OCI-LY3 (cell line): ENCODE measurements at regions not wholly inside any gene's neighbourhood (a gene's known extent, or its start where the extent isn't known, plus 50 kb on each side); places are given as distances from the start of the nearest gene placed in this dataset.

Experiments used
- H2AFZ ChIP-seq: fragments of 200-600, 300-600 bp; shearing (Covaris generic); 2 replicates; pipeline ENCODE4 v1.6.0; 2014; ENCODE audit warnings: antibody characterized with exemption, low read depth, low read length
- H3K27ac ChIP-seq: fragments of 200-600, 300-600 bp; sonication (generic); 2 replicates; pipeline ENCODE4 v1.5.1; 2014; ENCODE audit warnings: mild to moderate bottlenecking, low read length, moderate library complexity, mixed read lengths
- H3K27me3 ChIP-seq: fragments of 200-600, 300-600 bp; sonication (generic); 2 replicates; pipeline ENCODE4 v1.6.1; 2014; ENCODE audit warnings: low read depth, low read length, mixed read lengths
- H3K36me3 ChIP-seq: fragments of 200-600, 300-600 bp; sonication (generic); replicated peaks from 2 replicates; pipeline ENCODE3; 2014; ENCODE audit warnings: low read depth, low read length, mixed read lengths
- H3K4me1 ChIP-seq: fragments of 300-600, 200-600 bp; sonication (generic); 2 replicates; pipeline ENCODE4 v1.6.1; 2014; ENCODE audit warnings: low read length, mixed read lengths
- H3K4me2 ChIP-seq: fragments of 200-600, 300-600 bp; sonication (generic); 2 replicates; pipeline ENCODE4 v1.6.1; 2014; ENCODE audit warnings: low read length, mixed read lengths
- H3K4me3 ChIP-seq: fragments of 300-600, 200-600 bp; sonication (generic); 2 replicates; pipeline ENCODE4 v1.5.1; 2014; ENCODE audit warnings: antibody characterized with exemption, mild to moderate bottlenecking, low read length, moderate library complexity
- H3K79me2 ChIP-seq: fragments of 300-600, 200-600 bp; shearing (Covaris generic); 2 replicates; pipeline ENCODE4 v1.6.1; 2014; ENCODE audit warnings: mild to moderate bottlenecking, low read length, mixed read lengths
- H3K9ac ChIP-seq: fragments of 300-600, 200-600 bp; shearing (Covaris generic); 2 replicates; pipeline ENCODE4 v1.6.0; 2014; ENCODE audit warnings: mild to moderate bottlenecking, low read length, moderate library complexity
- H3K9me3 ChIP-seq: fragments of 200-600, 300-600 bp; shearing (Covaris generic); 2 replicates; pipeline ENCODE4 v1.6.1; 2014; ENCODE audit warnings: low read length, mixed read lengths; ENCODE audit not compliant: insufficient read depth
- H4K20me1 ChIP-seq: fragments of 200-600, 300-600 bp; sonication (generic); 2 replicates; pipeline ENCODE4 v1.6.1; 2016; ENCODE audit warnings: low read length, mixed read lengths; ENCODE audit not compliant: insufficient read depth
- CTCF ChIP-seq: fragments of 200-600, 300-600 bp; sonication (generic); IDR thresholded peaks from 2 replicates; pipeline ENCODE4 v1.5.1; 2014; ENCODE audit warnings: antibody characterized with exemption, low read length, low read depth
- EZH2phosphoT487 ChIP-seq: fragments of 200-600 bp; shearing (Covaris generic); IDR thresholded peaks from 2 replicates; pipeline ENCODE4 v1.6.1; 2018; ENCODE audit warnings: antibody characterized with exemption, mixed run types, low read depth

DNA sequence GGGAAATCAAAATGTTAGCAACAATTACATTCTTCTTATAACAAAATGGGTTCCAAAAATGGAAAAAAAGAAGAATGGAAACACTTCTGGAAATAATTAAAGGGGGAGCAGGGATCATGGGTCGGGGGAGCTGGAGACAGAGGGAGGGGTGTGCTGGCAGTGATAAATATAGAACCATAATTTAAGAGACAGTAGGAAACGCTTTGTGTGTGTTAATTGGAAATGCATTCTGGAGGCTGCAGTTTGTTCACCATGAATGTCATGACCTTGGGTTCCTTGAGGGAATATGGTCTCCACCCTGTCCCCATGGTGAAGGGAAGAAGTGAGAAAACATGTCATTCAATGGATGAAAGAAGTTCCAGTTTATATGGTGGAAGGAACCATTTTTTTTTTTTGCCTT lies 540.7 kb downstream of the TNS1 start:
- Histone ChIP-seq H3K4me2 (no peak overlapping the region), H3K36me3 (no peaks in the 10 kb centered on the region), H3K79me2 (no peaks in the 10 kb centered on the region), H3K4me3 (no peak overlapping the region), H3K4me1 (no peaks in the 10 kb centered on the region), H3K9me3 (no peaks in the 10 kb centered on the region), H3K27ac (no peak overlapping the region), H3K27me3 (no peaks in the 10 kb centered on the region; the same call in none of the 2 replicates), H4K20me1 (no peaks in the 10 kb centered on the region), H3K9ac (no peak overlapping the region), H2AFZ (no peak overlapping the region)
- TF ChIP-seq CTCF: no peak
- TF ChIP-seq EZH2phosphoT487: no peak

- Histone ChIP-seq H3K9me3 (no peaks in the 10 kb centered on the region), H3K27me3 (no peaks in the 10 kb centered on the region; the same call in none of the 2 replicates)
Observed at GRCh38 chr2:217461674-217462073, 541.1 kb downstream of the TNS1 start.

GRCh38 chr2:217459680-217460405 lies 543.0 kb downstream of the TNS1 start:
- H4K20me1 ChIP-seq: no peaks in the 10 kb centered on the region
- H3K9ac ChIP-seq: no peak overlapping the region
- no peaks in the 10 kb centered on the region for H3K36me3 ChIP-seq
- no peaks in the 10 kb centered on the region for H3K9me3 ChIP-seq
- H3K79me2 ChIP-seq: no peaks in the 10 kb centered on the region
- peaks cover 6% of the 10 kb centered on the region for H3K27me3 ChIP-seq
- no peak overlapping the region for H3K27ac ChIP-seq
- no peaks in the 10 kb centered on the region for H3K4me1 ChIP-seq
- TF ChIP-seq EZH2phosphoT487 (no peak), CTCF (no peak)
- no peak overlapping the region for H2AFZ ChIP-seq
- no peak overlapping the region for H3K4me3 ChIP-seq
- H3K4me2 ChIP-seq: no peak overlapping the region

More at GRCh38 chr2:217461674-217462073, 541.1 kb downstream of the TNS1 start:
- H4K20me1 ChIP-seq: no peaks in the 10 kb centered on the region
- H3K4me2 ChIP-seq: no peak overlapping the region
- no peak overlapping the region for H2AFZ ChIP-seq
- H3K4me1 ChIP-seq: no peaks in the 10 kb centered on the region
- no peaks in the 10 kb centered on the region for H3K79me2 ChIP-seq
- H3K4me3 ChIP-seq: no peak overlapping the region
- no peaks in the 10 kb centered on the region for H3K36me3 ChIP-seq
- H3K9ac ChIP-seq: no peak overlapping the region
- H3K27ac ChIP-seq: no peak overlapping the region
- TF ChIP-seq CTCF (no peak), EZH2phosphoT487 (no peak)

DNA sequence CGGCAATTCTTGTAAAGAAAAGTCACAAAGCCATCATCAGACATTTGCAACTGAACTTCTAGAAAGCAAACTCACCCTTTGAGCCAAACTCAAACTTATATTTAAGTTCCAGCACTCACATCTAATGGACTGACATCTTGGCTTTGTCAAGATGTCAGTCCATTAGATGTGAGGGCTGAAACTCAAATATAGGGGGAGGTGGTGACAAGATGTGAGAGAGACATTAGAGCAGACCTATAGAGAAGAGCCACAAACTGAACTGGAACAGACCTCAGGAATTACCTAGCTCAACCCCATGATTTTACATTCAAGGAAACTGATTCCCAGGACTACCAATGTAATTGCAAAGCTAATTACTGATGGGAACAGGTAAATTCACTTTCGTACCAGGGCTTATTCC lies 543.8 kb downstream of the TNS1 start:
- H2AFZ ChIP-seq: no peak overlapping the region

More for the DNA sequence above, 543.8 kb downstream of the TNS1 start:
- Histone ChIP-seq H3K4me1 (no peaks in the 10 kb centered on the region), H3K27me3 (peaks cover 6% of the 10 kb centered on the region), H3K36me3 (no peaks in the 10 kb centered on the region), H3K9ac (no peak overlapping the region), H3K4me3 (no peak overlapping the region), H3K4me2 (no peak overlapping the region), H3K27ac (no peak overlapping the region), H3K9me3 (no peaks in the 10 kb centered on the region), H3K79me2 (no peaks in the 10 kb centered on the region), H4K20me1 (no peaks in the 10 kb centered on the region)
- TF ChIP-seq EZH2phosphoT487: no peak
- TF ChIP-seq CTCF: no peak
